IgD-negative memory B cell (primary cell): ENCODE measurements at regions not wholly inside any gene's neighbourhood (a gene's known extent, or its start where the extent isn't known, plus 50 kb on each side); places are given as distances from the start of the nearest gene placed in this dataset.

Experiments
- H3K27ac Mint-ChIP-seq, 3 donors: one replicate each; pipeline ENCODE4 v1.8.0; 2020 to 2022; ENCODE audit warnings: mild to moderate bottlenecking in 3 of 3, mixed read lengths in 3 of 3, moderate library complexity in 1 of 3
- H3K27me3 Mint-ChIP-seq: one replicate; pipeline ENCODE4 v1.8.0; 2021; ENCODE audit warnings: mixed read lengths
- H3K36me3 Mint-ChIP-seq: one replicate; pipeline ENCODE4 v1.8.0; 2020; ENCODE audit warnings: mild to moderate bottlenecking, mixed read lengths
- H3K4me1 Mint-ChIP-seq, 3 donors: one replicate each; pipeline ENCODE4 v1.8.0; 2020 to 2022; ENCODE audit warnings: mixed read lengths in 3 of 3, mild to moderate bottlenecking in 1 of 3
- H3K4me3 Mint-ChIP-seq, 4 donors: one replicate each; pipeline ENCODE4 v1.8.0; 2020 to 2022; ENCODE audit warnings: mild to moderate bottlenecking in 4 of 4, mixed read lengths in 4 of 4, moderate library complexity in 3 of 4
- H3K9me3 Mint-ChIP-seq, 3 donors: one replicate each; pipeline ENCODE4 v1.8.0; 2020 to 2021; ENCODE audit warnings: mixed read lengths in 3 of 3, mild to moderate bottlenecking in 1 of 3

GRCh38 chr3:182527745-182528144 lies 265.6 kb upstream of the ATP11B start:
- Mint-ChIP-seq H3K27ac (no peak overlapping the region), H3K4me3 (no peak overlapping the region), H3K36me3 (peaks cover 2% of the 10 kb centered on the region), H3K4me1 (no peaks in the 10 kb centered on the region), H3K9me3 (peaks cover 0 to 1% (median 1%) of the 10 kb centered on the region in 3 donors), H3K27me3 (no peaks in the 10 kb centered on the region)

GRCh38 chr3:182530316-182530715 lies 263.0 kb upstream of the ATP11B start:
- peaks cover 2% of the 10 kb centered on the region for H3K36me3 Mint-ChIP-seq
- peaks cover 0 to 2% (median 1%) of the 10 kb centered on the region in 3 donors for H3K9me3 Mint-ChIP-seq
- no peak overlapping the region for H3K27ac Mint-ChIP-seq
- no peak overlapping the region for H3K4me3 Mint-ChIP-seq
- no peaks in the 10 kb centered on the region for H3K27me3 Mint-ChIP-seq
- no peaks in the 10 kb centered on the region for H3K4me1 Mint-ChIP-seq

- peaks cover 0 to 8% (median 4%) of the 10 kb centered on the region in 3 donors for H3K9me3 Mint-ChIP-seq
- no peaks in the 10 kb centered on the region for H3K36me3 Mint-ChIP-seq
- no peak overlapping the region for H3K27ac Mint-ChIP-seq
- H3K4me3 Mint-ChIP-seq, result no peak overlapping the region
- no peaks in the 10 kb centered on the region for H3K4me1 Mint-ChIP-seq
- no peaks in the 10 kb centered on the region for H3K27me3 Mint-ChIP-seq
Observed at GRCh38 chr3:182533394-182533793, 259.9 kb upstream of the ATP11B start.

- Mint-ChIP-seq H3K9me3 (peaks cover 0 to 2% (median 0%) of the 10 kb centered on the region in 3 donors), H3K4me1 (no peaks in the 10 kb centered on the region), H3K36me3 (no peaks in the 10 kb centered on the region), H3K4me3 (no peak overlapping the region), H3K27ac (no peak overlapping the region), H3K27me3 (no peaks in the 10 kb centered on the region)
Observed at GRCh38 chr3:182544542-182544941, 248.8 kb upstream of the ATP11B start.

GRCh38 chr3:182562274-182562673 lies 231.0 kb upstream of the ATP11B start:
- no peak overlapping the region for H3K4me3 Mint-ChIP-seq
- H3K27me3 Mint-ChIP-seq, result peaks cover 8% of the 10 kb centered on the region
- H3K27ac Mint-ChIP-seq, result no peak overlapping the region
- H3K36me3 Mint-ChIP-seq, result no peaks in the 10 kb centered on the region
- H3K4me1 Mint-ChIP-seq, result no peaks in the 10 kb centered on the region
- peaks cover 3 to 22% (median 7%) of the 10 kb centered on the region in 3 donors for H3K9me3 Mint-ChIP-seq

GRCh38 chr3:182565916-182566796 lies 227.1 kb upstream of the ATP11B start:
- Mint-ChIP-seq H3K4me3 (no peak overlapping the region), H3K27me3 (peaks cover 3% of the 10 kb centered on the region), H3K9me3 (peaks cover 0 to 2% (median 2%) of the 10 kb centered on the region in 3 donors), H3K4me1 (no peaks in the 10 kb centered on the region), H3K27ac (no peak overlapping the region), H3K36me3 (no peaks in the 10 kb centered on the region)

GRCh38 chr3:182567700-182568099 lies 225.6 kb upstream of the ATP11B start:
- Mint-ChIP-seq H3K9me3 (peaks cover 0 to 2% (median 2%) of the 10 kb centered on the region in 3 donors), H3K4me1 (no peaks in the 10 kb centered on the region), H3K4me3 (no peak overlapping the region), H3K27ac (no peak overlapping the region), H3K27me3 (peaks cover 3% of the 10 kb centered on the region), H3K36me3 (no peaks in the 10 kb centered on the region)

GRCh38 chr3:182568261-182568660 lies 225.0 kb upstream of the ATP11B start:
- H3K4me3 Mint-ChIP-seq, result no peak overlapping the region
- no peaks in the 10 kb centered on the region for H3K36me3 Mint-ChIP-seq

GRCh38 chr3:182568876-182569275 lies 224.4 kb upstream of the ATP11B start:
- Mint-ChIP-seq H3K4me1 (no peaks in the 10 kb centered on the region), H3K36me3 (no peaks in the 10 kb centered on the region), H3K4me3 (no peak overlapping the region), H3K9me3 (peaks cover 5 to 11% (median 6%) of the 10 kb centered on the region in 3 donors), H3K27ac (no peak overlapping the region), H3K27me3 (no peaks in the 10 kb centered on the region)

More at GRCh38 chr3:182568261-182568660, 225.0 kb upstream of the ATP11B start:
- no peaks in the 10 kb centered on the region for H3K27me3 Mint-ChIP-seq
- no peak overlapping the region for H3K27ac Mint-ChIP-seq
- no peaks in the 10 kb centered on the region for H3K4me1 Mint-ChIP-seq
- peaks cover 4 to 5% (median 5%) of the 10 kb centered on the region in 3 donors for H3K9me3 Mint-ChIP-seq

- H3K4me1 Mint-ChIP-seq, result no peaks in the 10 kb centered on the region
- H3K9me3 Mint-ChIP-seq, result peaks cover 7 to 15% (median 13%) of the 10 kb centered on the region in 3 donors
Observed at GRCh38 chr3:182570946-182571594, 222.2 kb upstream of the ATP11B start.

GRCh38 chr3:182575941-182576340 lies 217.4 kb upstream of the ATP11B start:
- no peak overlapping the region for H3K4me3 Mint-ChIP-seq
- H3K27me3 Mint-ChIP-seq, result no peaks in the 10 kb centered on the region
- H3K27ac Mint-ChIP-seq, result no peak overlapping the region
- H3K4me1 Mint-ChIP-seq, result no peaks in the 10 kb centered on the region
- no peaks in the 10 kb centered on the region for H3K36me3 Mint-ChIP-seq
- H3K9me3 Mint-ChIP-seq, result peaks cover 9 to 15% (median 11%) of the 10 kb centered on the region in 3 donors

More at GRCh38 chr3:182570946-182571594, 222.2 kb upstream of the ATP11B start:
- H3K4me3 Mint-ChIP-seq, result no peak overlapping the region
- no peaks in the 10 kb centered on the region for H3K36me3 Mint-ChIP-seq
- H3K27me3 Mint-ChIP-seq, result no peaks in the 10 kb centered on the region
- no peak overlapping the region for H3K27ac Mint-ChIP-seq

- H3K4me1 Mint-ChIP-seq, result no peaks in the 10 kb centered on the region
- peaks cover 0 to 2% (median 0%) of the 10 kb centered on the region in 3 donors for H3K9me3 Mint-ChIP-seq
- H3K27me3 Mint-ChIP-seq, result no peaks in the 10 kb centered on the region
- no peak overlapping the region for H3K4me3 Mint-ChIP-seq
- no peak overlapping the region for H3K27ac Mint-ChIP-seq
- H3K36me3 Mint-ChIP-seq, result no peaks in the 10 kb centered on the region
Observed at GRCh38 chr3:182583545-182583944, 209.8 kb upstream of the ATP11B start.

GRCh38 chr3:182585532-182586150 lies 207.7 kb upstream of the ATP11B start:
- no peaks in the 10 kb centered on the region for H3K27me3 Mint-ChIP-seq
- no peaks in the 10 kb centered on the region for H3K4me1 Mint-ChIP-seq
- peaks cover 2 to 7% (median 3%) of the 10 kb centered on the region in 3 donors for H3K9me3 Mint-ChIP-seq
- H3K4me3 Mint-ChIP-seq, result no peak overlapping the region
- no peaks in the 10 kb centered on the region for H3K36me3 Mint-ChIP-seq
- no peak overlapping the region for H3K27ac Mint-ChIP-seq

GRCh38 chr3:182592747-182593146 lies 200.6 kb upstream of the ATP11B start:
- H3K9me3 Mint-ChIP-seq, result peaks cover 0 to 7% (median 3%) of the 10 kb centered on the region in 3 donors
- no peaks in the 10 kb centered on the region for H3K36me3 Mint-ChIP-seq
- H3K4me3 Mint-ChIP-seq, result no peak overlapping the region
- peaks cover 3% of the 10 kb centered on the region for H3K27me3 Mint-ChIP-seq
- no peak overlapping the region for H3K27ac Mint-ChIP-seq
- H3K4me1 Mint-ChIP-seq, result no peaks in the 10 kb centered on the region
